ENCODE measurements at regions not wholly inside any gene's neighbourhood (a gene's known extent, or its start where the extent isn't known, plus 50 kb on each side); places are given as distances from the start of the nearest gene placed in this dataset.
"Not testable (repeated sequence)": the region's sequence is repeated elsewhere in the genome, so short reads cannot be mapped to it uniquely, and the experiment has no call there.

GRCh38 chr3:22372292-22373062 is 621.5 kb upstream of the ZNF385D start:
- Mint-ChIP-seq H3K4me1 (ENCODE audit: low read depth) (peaks cover 12% of the 10 kb centered on the region), H3K9me3 (no peaks in the 10 kb centered on the region), H3K4me3 (peak overlapping the region; percentile 52), H3K36me3 (ENCODE audit: low read depth) (no peaks in the 10 kb centered on the region), H3K27me3 (peaks cover 41% of the 10 kb centered on the region), H3K27ac (no peak overlapping the region)
- intact Hi-C loops (cut with micrococcal nuclease), result no loop called here

GRCh38 chr3:22373182-22373581 is 622.2 kb upstream of the ZNF385D start:
- intact Hi-C loops (cut with micrococcal nuclease), result no loop called here
- Mint-ChIP-seq H3K27me3 (peaks cover 41% of the 10 kb centered on the region), H3K9me3 (no peaks in the 10 kb centered on the region), H3K27ac (no peak overlapping the region), H3K4me1 (ENCODE audit: low read depth) (peaks cover 12% of the 10 kb centered on the region), H3K36me3 (ENCODE audit: low read depth) (no peaks in the 10 kb centered on the region), H3K4me3 (no peak overlapping the region)

- H3K36me3 Mint-ChIP-seq (ENCODE audit: low read depth), result no peaks in the 10 kb centered on the region
- peaks cover 41% of the 10 kb centered on the region for H3K27me3 Mint-ChIP-seq
- no peaks in the 10 kb centered on the region for H3K9me3 Mint-ChIP-seq
- no peak overlapping the region for H3K27ac Mint-ChIP-seq
- intact Hi-C loops (cut with micrococcal nuclease), result no loop called here
- no peak overlapping the region for H3K4me3 Mint-ChIP-seq
- H3K4me1 Mint-ChIP-seq (ENCODE audit: low read depth), result peaks cover 12% of the 10 kb centered on the region
Observed at GRCh38 chr3:22373827-22374226, 622.8 kb upstream of the ZNF385D start.

- intact Hi-C loops (cut with micrococcal nuclease), result no loop called here
- Mint-ChIP-seq H3K9me3 (no peaks in the 10 kb centered on the region), H3K4me3 (no peak overlapping the region), H3K36me3 (ENCODE audit: low read depth) (no peaks in the 10 kb centered on the region), H3K4me1 (ENCODE audit: low read depth) (peaks cover 2% of the 10 kb centered on the region), H3K27me3 (peaks cover 22% of the 10 kb centered on the region), H3K27ac (no peak overlapping the region)
Observed at GRCh38 chr3:22377421-22377820, 626.4 kb upstream of the ZNF385D start.

DNA sequence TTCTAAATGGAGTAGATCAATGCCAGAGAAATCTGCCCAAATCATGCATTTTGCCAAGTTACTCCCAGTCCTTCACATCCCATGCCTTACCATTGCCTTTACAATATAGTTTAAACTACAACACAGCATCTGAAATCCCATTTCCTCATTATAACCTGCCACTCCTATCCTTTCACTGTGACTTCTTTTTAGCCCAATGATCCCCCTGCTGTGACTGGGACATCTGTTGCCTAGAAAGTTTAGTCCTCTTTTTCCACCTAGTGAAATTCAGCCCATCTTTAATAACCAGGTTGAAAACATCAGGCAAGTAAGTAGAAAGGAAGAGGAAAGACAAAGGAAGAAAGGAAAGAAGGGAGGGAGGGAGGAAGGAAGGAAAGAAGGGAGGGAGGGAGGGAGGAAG is 627.9 kb upstream of the ZNF385D start:
- Mint-ChIP-seq H3K4me1 (ENCODE audit: low read depth) (no peaks in the 10 kb centered on the region), H3K36me3 (ENCODE audit: low read depth) (no peaks in the 10 kb centered on the region), H3K27ac (no peak overlapping the region), H3K27me3 (peaks cover 9% of the 10 kb centered on the region), H3K9me3 (no peaks in the 10 kb centered on the region), H3K4me3 (no peak overlapping the region)
- intact Hi-C loops (cut with micrococcal nuclease), result no loop called here

GRCh38 chr3:22380253-22380652 is 629.2 kb upstream of the ZNF385D start:
- Mint-ChIP-seq H3K27me3 (peaks cover 2% of the 10 kb centered on the region), H3K36me3 (ENCODE audit: low read depth) (no peaks in the 10 kb centered on the region), H3K4me3 (no peak overlapping the region), H3K4me1 (ENCODE audit: low read depth) (no peaks in the 10 kb centered on the region), H3K9me3 (no peaks in the 10 kb centered on the region), H3K27ac (no peak overlapping the region)
- intact Hi-C loops (cut with micrococcal nuclease), result no loop called here

DNA sequence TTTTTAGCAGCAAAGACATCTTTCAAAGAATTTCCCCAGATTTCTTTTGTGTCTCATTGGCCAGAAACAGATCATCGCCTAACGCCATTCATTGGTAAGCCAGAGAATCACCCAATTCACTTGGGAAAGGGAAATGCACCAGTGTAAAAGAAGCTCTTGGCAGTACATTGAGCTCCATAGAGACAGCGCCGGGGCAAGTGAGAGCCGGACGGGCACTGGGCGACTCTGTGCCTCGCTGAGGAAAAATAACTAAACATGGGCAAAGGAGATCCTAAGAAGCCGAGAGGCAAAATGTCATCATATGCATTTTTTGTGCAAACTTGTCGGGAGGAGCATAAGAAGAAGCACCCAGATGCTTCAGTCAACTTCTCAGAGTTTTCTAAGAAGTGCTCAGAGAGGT is 630.6 kb upstream of the ZNF385D start:
- intact Hi-C loops (cut with micrococcal nuclease); H3K4me3 Mint-ChIP-seq; H3K4me1 Mint-ChIP-seq (ENCODE audit: low read depth); H3K36me3 Mint-ChIP-seq (ENCODE audit: low read depth); H3K9me3 Mint-ChIP-seq; H3K27me3 Mint-ChIP-seq; H3K27ac Mint-ChIP-seq: not testable (repeated sequence)

GRCh38 chr3:22383285-22383684 is 632.3 kb upstream of the ZNF385D start:
- intact Hi-C loops (cut with micrococcal nuclease), result no loop called here
- Mint-ChIP-seq H3K27me3 (no peaks in the 10 kb centered on the region), H3K4me3 (no peak overlapping the region), H3K36me3 (ENCODE audit: low read depth) (no peaks in the 10 kb centered on the region), H3K27ac (no peak overlapping the region), H3K4me1 (ENCODE audit: low read depth) (no peaks in the 10 kb centered on the region), H3K9me3 (peaks cover 12% of the 10 kb centered on the region)

GRCh38 chr3:22386107-22386506 is 635.1 kb upstream of the ZNF385D start:
- intact Hi-C loops (cut with micrococcal nuclease), result no loop called here
- Mint-ChIP-seq H3K27ac (no peak overlapping the region), H3K4me1 (ENCODE audit: low read depth) (no peaks in the 10 kb centered on the region), H3K27me3 (no peaks in the 10 kb centered on the region), H3K36me3 (ENCODE audit: low read depth) (no peaks in the 10 kb centered on the region), H3K9me3 (peaks cover 12% of the 10 kb centered on the region), H3K4me3 (no peak overlapping the region)

DNA sequence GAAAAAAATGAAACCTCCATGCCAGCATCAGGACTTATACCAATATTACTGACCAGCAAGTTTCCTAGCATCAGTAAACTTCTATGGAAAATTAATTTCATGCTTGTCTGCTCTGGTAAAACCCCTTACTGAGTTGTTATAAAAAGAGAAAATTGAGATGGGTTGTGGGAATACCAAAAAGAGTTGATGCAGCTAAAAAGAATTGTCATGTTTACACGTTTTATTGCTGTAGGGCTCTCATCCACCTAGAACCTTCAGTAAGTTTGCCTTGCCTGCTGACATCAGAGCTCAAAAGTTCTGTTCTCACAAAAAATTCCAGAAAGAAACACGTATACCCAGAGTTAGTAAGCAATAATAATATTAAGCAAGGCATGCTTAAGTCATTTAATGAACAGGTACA is 641.3 kb upstream of the ZNF385D start:
- no peak overlapping the region for H3K4me3 Mint-ChIP-seq
- no peaks in the 10 kb centered on the region for H3K27me3 Mint-ChIP-seq
- peaks cover 6% of the 10 kb centered on the region for H3K9me3 Mint-ChIP-seq
- intact Hi-C loops (cut with micrococcal nuclease), result no loop called here
- no peaks in the 10 kb centered on the region for H3K4me1 Mint-ChIP-seq (ENCODE audit: low read depth)
- H3K36me3 Mint-ChIP-seq (ENCODE audit: low read depth), result no peaks in the 10 kb centered on the region
- no peak overlapping the region for H3K27ac Mint-ChIP-seq

GRCh38 chr3:22392859-22393258 is 641.8 kb upstream of the ZNF385D start:
- intact Hi-C loops (cut with micrococcal nuclease), result no loop called here
- H3K4me1 Mint-ChIP-seq (ENCODE audit: low read depth), result no peaks in the 10 kb centered on the region
- peaks cover 11% of the 10 kb centered on the region for H3K9me3 Mint-ChIP-seq
- H3K4me3 Mint-ChIP-seq, result no peak overlapping the region
- H3K27ac Mint-ChIP-seq, result no peak overlapping the region
- no peaks in the 10 kb centered on the region for H3K36me3 Mint-ChIP-seq (ENCODE audit: low read depth)
- H3K27me3 Mint-ChIP-seq, result no peaks in the 10 kb centered on the region

DNA sequence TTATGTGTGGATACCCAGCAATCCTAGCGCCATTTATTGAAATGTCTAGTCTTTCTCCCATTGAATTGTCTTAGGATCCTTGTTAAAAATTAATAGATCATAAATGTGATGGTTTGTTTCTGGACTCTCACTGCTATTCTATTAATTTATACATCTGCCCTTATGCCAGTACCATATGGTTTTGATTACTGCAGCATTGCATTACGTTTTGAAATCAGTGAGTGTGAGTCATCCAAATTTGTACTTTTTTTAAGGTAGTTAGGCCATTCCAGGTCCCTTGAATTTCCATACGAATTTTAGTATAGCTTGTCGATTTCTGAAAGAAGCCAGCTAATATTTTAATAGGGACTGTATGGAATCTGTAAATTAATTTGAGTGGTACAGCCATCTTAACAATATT is 648.6 kb upstream of the ZNF385D start:
- Mint-ChIP-seq H3K27ac (no peak overlapping the region), H3K9me3 (peaks cover 18% of the 10 kb centered on the region), H3K27me3 (no peaks in the 10 kb centered on the region), H3K4me1 (ENCODE audit: low read depth) (no peaks in the 10 kb centered on the region), H3K36me3 (ENCODE audit: low read depth) (no peaks in the 10 kb centered on the region), H3K4me3 (no peak overlapping the region)
- intact Hi-C loops (cut with micrococcal nuclease), result no loop called here

DNA sequence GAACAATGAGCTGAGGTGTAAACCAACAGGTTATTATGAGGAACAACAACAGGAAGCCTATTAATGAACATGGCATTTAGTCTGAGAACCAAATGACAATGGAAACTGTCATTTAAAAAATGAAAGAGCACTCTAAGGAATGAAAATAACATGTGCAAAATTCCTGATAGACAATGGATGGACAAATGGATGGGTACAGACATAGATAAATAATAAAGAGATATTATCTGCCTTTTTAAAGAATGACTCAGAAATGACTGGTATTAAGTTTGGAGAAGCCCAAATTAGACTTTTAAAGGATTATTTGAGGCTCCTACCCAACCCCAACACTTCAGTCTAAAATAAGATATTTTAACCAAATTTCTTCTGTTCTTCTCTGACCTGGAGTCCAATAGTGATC is 650.5 kb upstream of the ZNF385D start:
- Mint-ChIP-seq H3K27ac (no peak overlapping the region), H3K36me3 (ENCODE audit: low read depth) (no peaks in the 10 kb centered on the region), H3K27me3 (no peaks in the 10 kb centered on the region), H3K4me1 (ENCODE audit: low read depth) (no peaks in the 10 kb centered on the region), H3K9me3 (peaks cover 18% of the 10 kb centered on the region), H3K4me3 (no peak overlapping the region)
- intact Hi-C loops (cut with micrococcal nuclease), result no loop called here

DNA sequence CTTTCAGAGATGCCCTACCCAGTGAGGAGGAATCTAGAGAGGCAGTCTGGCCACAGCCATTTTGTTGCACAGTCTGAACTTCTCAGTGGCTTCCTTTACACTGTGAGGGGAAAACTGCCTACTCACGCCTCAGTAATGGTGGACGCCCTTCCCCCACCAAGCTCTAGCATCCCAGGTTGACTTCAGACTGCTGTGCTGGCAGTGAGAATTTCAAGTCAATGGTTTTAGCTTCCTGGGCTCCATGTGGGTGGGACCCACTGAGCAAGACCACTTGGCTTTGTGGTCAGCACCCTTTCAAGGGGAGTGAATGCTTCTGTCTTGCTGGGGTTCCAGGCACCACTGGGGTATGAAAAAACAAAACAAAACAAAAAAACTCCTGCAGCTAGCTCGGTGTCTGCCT is 663.2 kb upstream of the ZNF385D start:
- intact Hi-C loops (cut with micrococcal nuclease), result no loop called here

GRCh38 chr3:22416838-22417446 is 665.9 kb upstream of the ZNF385D start:
- H3K4me3 Mint-ChIP-seq; H3K27ac Mint-ChIP-seq; H3K4me1 Mint-ChIP-seq (ENCODE audit: low read depth); H3K36me3 Mint-ChIP-seq (ENCODE audit: low read depth); H3K27me3 Mint-ChIP-seq; intact Hi-C loops (cut with micrococcal nuclease): not testable (repeated sequence)
- H3K9me3 Mint-ChIP-seq, result peaks cover 52% of the 10 kb centered on the region

More for the DNA sequence above, 663.2 kb upstream of the ZNF385D start:
- Mint-ChIP-seq H3K27me3 (no peaks in the 10 kb centered on the region), H3K27ac (no peak overlapping the region), H3K4me1 (ENCODE audit: low read depth) (no peaks in the 10 kb centered on the region), H3K4me3 (no peak overlapping the region), H3K36me3 (ENCODE audit: low read depth) (no peaks in the 10 kb centered on the region), H3K9me3 (peaks cover 58% of the 10 kb centered on the region)
